BLaER1 treated with 17β-estradiol and CSF1 and Interleukin-3, amounts not matched to agents 10 nM and 100 nM (cell line): ENCODE measurements at regions not wholly inside any gene's neighbourhood (a gene's known extent, or its start where the extent isn't known, plus 50 kb on each side); places are given as distances from the start of the nearest gene placed in this dataset.
A peak's percentile ranks its signal among the peaks of the same experiment; 100 is the strongest.
"Not testable (repeated sequence)": the region's sequence is repeated elsewhere in the genome, so short reads cannot be mapped to it uniquely, and the experiment has no call there.

Experiments used
- H3K27ac ChIP-seq, 11 experiments: shearing (Covaris generic); formaldehyde crosslinking; 2 replicates each; pipeline ENCODE4 v1.8.1; 2022
- H3K27me3 ChIP-seq, 11 experiments: shearing (Covaris generic); formaldehyde crosslinking; 2 replicates each; pipeline ENCODE4 v1.8.1; 2022
- H3K36me3 ChIP-seq, 11 experiments: shearing (Covaris generic); formaldehyde crosslinking; 2 replicates each; pipeline ENCODE4 v1.8.1; 2022
- H3K4me1 ChIP-seq, 10 experiments: shearing (Covaris generic); formaldehyde crosslinking; 2 replicates each; pipeline ENCODE4 v1.8.1; 2022
- H3K4me2 ChIP-seq, 11 experiments: shearing (Covaris generic); formaldehyde crosslinking; 2 replicates each; pipeline ENCODE4 v1.8.1; 2022
- H3K4me3 ChIP-seq, 10 experiments: shearing (Covaris generic); formaldehyde crosslinking; 2 replicates each; pipeline ENCODE4 v1.8.1; 2022
- H3K9ac ChIP-seq, 11 experiments: shearing (Covaris generic); formaldehyde crosslinking; 2 replicates each; pipeline ENCODE4 v1.8.1; 2022
- H3K9me3 ChIP-seq, 11 experiments: shearing (Covaris generic); formaldehyde crosslinking; replicated peaks in 1 of 11; 2 replicates each; pipeline ENCODE4 v1.8.1; 2022
- H4K20me1 ChIP-seq, 11 experiments: shearing (Covaris generic); formaldehyde crosslinking; 2 replicates each; pipeline ENCODE4 v1.8.1; 2022
- Cebpa-rat ChIP-seq, 11 experiments: shearing (Covaris generic); IDR thresholded peaks; 2 replicates each; pipeline ENCODE4 v1.8.1; 2022

GRCh38 chr3:194957743-194958240 is 272.1 kb downstream of the FAM43A start:
- no peak for TF ChIP-seq Cebpa-rat (IDR thresholded peaks at IDR 0.05)
- Histone ChIP-seq H3K27ac (no peak overlapping the region), H4K20me1 (no peaks in the 10 kb centered on the region; a peak in 1 of 22 replicates)

GRCh38 chr3:194959217-194959616 is 273.5 kb downstream of the FAM43A start:
- Histone ChIP-seq H3K4me2 (no peak overlapping the region), H3K36me3 (no peaks in the 10 kb centered on the region), H3K4me1 (peaks cover 0 to under 1% (median 0%) of the 10 kb centered on the region in 10 experiments; a peak in 1 of 20 replicates), H3K9ac (no peak overlapping the region), H4K20me1 (no peaks in the 10 kb centered on the region; a peak in 1 of 22 replicates), H3K27ac (no peak overlapping the region), H3K4me3 (no peak overlapping the region), H3K27me3 (no peaks in the 10 kb centered on the region), H3K9me3 (no peaks in the 10 kb centered on the region)
- no peak for TF ChIP-seq Cebpa-rat (IDR thresholded peaks at IDR 0.05)

More at GRCh38 chr3:194957743-194958240, 272.1 kb downstream of the FAM43A start:
- H3K4me3 ChIP-seq, result no peak overlapping the region
- no peaks in the 10 kb centered on the region for H3K27me3 ChIP-seq
- no peaks in the 10 kb centered on the region for H3K36me3 ChIP-seq
- H3K9me3 ChIP-seq, result no peaks in the 10 kb centered on the region
- no peak overlapping the region for H3K4me2 ChIP-seq
- no peak overlapping the region for H3K9ac ChIP-seq
- peaks cover 3 to 14% (median 8%) of the 10 kb centered on the region in 10 experiments; a peak in 18 of 20 replicates for H3K4me1 ChIP-seq

- not testable (repeated sequence) for H3K4me1 ChIP-seq, H3K27ac ChIP-seq, H3K9ac ChIP-seq, H3K36me3 ChIP-seq, H3K27me3 ChIP-seq, H3K4me3 ChIP-seq, H4K20me1 ChIP-seq, H3K9me3 ChIP-seq, H3K4me2 ChIP-seq
Measured at GRCh38 chr3:194959666-194960065, 274.0 kb downstream of the FAM43A start.

GRCh38 chr3:194960446-194961032 is 274.9 kb downstream of the FAM43A start:
- no peak for TF ChIP-seq Cebpa-rat (IDR thresholded peaks at IDR 0.05)
- H4K20me1 ChIP-seq, result no peaks in the 10 kb centered on the region; a peak in 1 of 22 replicates
- H3K27me3 ChIP-seq, result no peaks in the 10 kb centered on the region
- no peak overlapping the region for H3K9ac ChIP-seq
- no peaks in the 10 kb centered on the region for H3K9me3 ChIP-seq
- no peak overlapping the region for H3K4me2 ChIP-seq
- H3K36me3 ChIP-seq, result no peaks in the 10 kb centered on the region
- H3K4me3 ChIP-seq, result no peak overlapping the region
- no peak overlapping the region for H3K27ac ChIP-seq
- no peaks in the 10 kb centered on the region for H3K4me1 ChIP-seq

GRCh38 chr3:194961149-194961548 is 275.5 kb downstream of the FAM43A start:
- Histone ChIP-seq H3K4me1 (no peaks in the 10 kb centered on the region), H3K9me3 (no peaks in the 10 kb centered on the region), H3K27ac (no peak overlapping the region), H3K4me3 (no peak overlapping the region), H4K20me1 (no peaks in the 10 kb centered on the region; a peak in 1 of 22 replicates), H3K4me2 (no peak overlapping the region), H3K9ac (no peak overlapping the region), H3K27me3 (no peaks in the 10 kb centered on the region), H3K36me3 (no peaks in the 10 kb centered on the region)
- TF ChIP-seq Cebpa-rat (IDR thresholded peaks at IDR 0.05), result no peak

GRCh38 chr3:194961571-194961970 is 275.9 kb downstream of the FAM43A start:
- H3K4me2 ChIP-seq, result no peak overlapping the region
- H4K20me1 ChIP-seq, result no peaks in the 10 kb centered on the region; a peak in 1 of 22 replicates
- H3K27me3 ChIP-seq, result no peaks in the 10 kb centered on the region
- H3K9ac ChIP-seq, result no peak overlapping the region
- no peaks in the 10 kb centered on the region for H3K36me3 ChIP-seq
- no peak for TF ChIP-seq Cebpa-rat (IDR thresholded peaks at IDR 0.05)
- no peak overlapping the region for H3K4me3 ChIP-seq
- H3K9me3 ChIP-seq, result no peaks in the 10 kb centered on the region
- no peaks in the 10 kb centered on the region for H3K4me1 ChIP-seq
- no peak overlapping the region for H3K27ac ChIP-seq

GRCh38 chr3:194962056-194962455 is 276.4 kb downstream of the FAM43A start:
- H3K9ac ChIP-seq, result no peak overlapping the region
- no peak overlapping the region for H3K27ac ChIP-seq
- H3K9me3 ChIP-seq, result no peaks in the 10 kb centered on the region
- no peak overlapping the region for H3K4me2 ChIP-seq
- no peaks in the 10 kb centered on the region for H3K36me3 ChIP-seq
- no peak for TF ChIP-seq Cebpa-rat (IDR thresholded peaks at IDR 0.05)
- H3K4me3 ChIP-seq, result no peak overlapping the region
- no peaks in the 10 kb centered on the region; a peak in 1 of 22 replicates for H4K20me1 ChIP-seq
- peaks cover 0 to 4% (median 0%) of the 10 kb centered on the region in 10 experiments; a peak in 1 of 20 replicates for H3K4me1 ChIP-seq
- H3K27me3 ChIP-seq, result no peaks in the 10 kb centered on the region

- no peaks in the 10 kb centered on the region for H3K36me3 ChIP-seq
- TF ChIP-seq Cebpa-rat (IDR thresholded peaks at IDR 0.05), result no peak
- no peak overlapping the region for H3K27ac ChIP-seq
- H3K9ac ChIP-seq, result no peak overlapping the region
- H4K20me1 ChIP-seq, result no peaks in the 10 kb centered on the region
- no peak overlapping the region for H3K4me2 ChIP-seq
- H3K27me3 ChIP-seq, result no peaks in the 10 kb centered on the region
- no peak overlapping the region for H3K4me3 ChIP-seq
- H3K4me1 ChIP-seq, result peaks cover 0 to 10% (median 2%) of the 10 kb centered on the region in 10 experiments; a peak in 4 of 20 replicates
- H3K9me3 ChIP-seq, result peaks cover 0 to 2% (median under 1%) of the 10 kb centered on the region in 11 experiments; a peak in 6 of 22 replicates
Measured at GRCh38 chr3:194964809-194965208, 279.1 kb downstream of the FAM43A start.

- H3K4me2 ChIP-seq, result peak overlapping the region in 2 of 11 experiments; percentile 8 to 15; a peak in 1 of 22 replicates
- H3K36me3 ChIP-seq, result no peaks in the 10 kb centered on the region
- H3K9ac ChIP-seq, result no peak overlapping the region
- no peaks in the 10 kb centered on the region for H3K27me3 ChIP-seq
- H4K20me1 ChIP-seq, result no peaks in the 10 kb centered on the region
- TF ChIP-seq Cebpa-rat (IDR thresholded peaks at IDR 0.05), result no peak
- 0 out of 22 replicates have a peak overlapping the region, but pooled peaks of 1 of the 11 experiments have one; percentile 14 for H3K27ac ChIP-seq
- peaks cover 0 to 9% (median 7%) of the 10 kb centered on the region in 11 experiments; a peak in 8 of 22 replicates for H3K9me3 ChIP-seq
- H3K4me3 ChIP-seq, result no peak overlapping the region
- peaks cover 0 to 10% (median 2%) of the 10 kb centered on the region in 10 experiments; a peak in 4 of 20 replicates for H3K4me1 ChIP-seq
Measured at GRCh38 chr3:194967151-194968117, 281.8 kb downstream of the FAM43A start.
